Parathyroid adenoma (tissue), 2 donors: ENCODE measurements at regions not wholly inside any gene's neighbourhood (a gene's known extent, or its start where the extent isn't known, plus 50 kb on each side); places are given as distances from the start of the nearest gene placed in this dataset.
"Not testable (repeated sequence)": the region's sequence is repeated elsewhere in the genome, so short reads cannot be mapped to it uniquely, and the experiment has no call there.

ENCODE experiments used
- H2AFZ ChIP-seq: fragments of 300-600 bp; sonication (generic); one replicate; pipeline ENCODE4 v1.7.0; 2017; ENCODE audit warnings: antibody characterized with exemption, mild to moderate bottlenecking
- H3K27ac ChIP-seq: fragments of 300-600 bp; sonication (generic); one replicate; pipeline ENCODE4 v1.7.0; 2017
- H3K27me3 ChIP-seq: fragments of 300-600 bp; sonication (generic); one replicate; pipeline ENCODE4 v1.7.0; 2017; ENCODE audit warnings: low read length; ENCODE audit not compliant: control insufficient read depth, insufficient read depth
- H3K36me3 ChIP-seq: fragments of 300-600 bp; sonication (generic); one replicate; pipeline ENCODE4 v1.7.0; 2017; ENCODE audit warnings: low read length; ENCODE audit not compliant: control insufficient read depth, insufficient read depth
- H3K4me1 ChIP-seq: fragments of 300-600 bp; sonication (generic); one replicate; pipeline ENCODE4 v1.7.0; 2017; ENCODE audit warnings: control low read depth
- H3K4me2 ChIP-seq: fragments of 300-600 bp; sonication (generic); one replicate; pipeline ENCODE4 v1.7.0; 2017; ENCODE audit warnings: low read length
- H3K4me3 ChIP-seq: fragments of 300-600 bp; sonication (generic); one replicate; pipeline ENCODE4 v1.7.0; 2017; ENCODE audit warnings: low read depth, low read length
- H3K79me2 ChIP-seq: fragments of 300-600 bp; sonication (generic); one replicate; pipeline ENCODE4 v1.7.0; 2017; ENCODE audit warnings: control low read depth
- H3K9ac ChIP-seq: fragments of 300-600 bp; sonication (generic); one replicate; pipeline ENCODE4 v1.7.0; 2017; ENCODE audit warnings: mild to moderate bottlenecking
- H3K9me3 ChIP-seq: fragments of 300-600 bp; sonication (generic); one replicate; pipeline ENCODE4 v1.7.0; 2017; ENCODE audit warnings: low read length; ENCODE audit not compliant: control insufficient read depth
- CTCF ChIP-seq: fragments of 300-600 bp; sonication (generic); IDR thresholded peaks from one replicate; pipeline ENCODE4 v1.7.0; 2017; ENCODE audit warnings: antibody characterized with exemption, mild to moderate bottlenecking
- donor health status: primary hyperparathyroidism.

DNA sequence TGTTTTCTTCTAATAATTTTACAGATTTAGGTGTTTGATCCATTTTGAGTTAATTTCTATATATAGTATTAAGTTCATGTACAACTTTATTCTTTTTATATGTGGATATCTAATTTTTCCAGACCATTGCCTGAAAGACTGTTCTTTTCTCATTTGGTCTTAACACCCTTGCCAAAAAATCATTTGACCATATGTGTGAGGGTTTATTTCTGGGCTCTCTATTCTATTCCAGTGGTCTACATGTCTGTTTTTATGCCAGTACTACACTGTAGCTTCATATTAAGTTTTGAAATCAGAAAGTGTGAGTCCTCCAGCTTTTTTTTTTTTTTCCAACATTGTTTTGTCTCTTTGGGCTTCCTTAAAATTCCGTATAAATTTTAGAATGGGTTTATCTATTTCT is 554.1 kb downstream of the KCNH5 start:
- no peak overlapping the region for H3K4me2 ChIP-seq
- no peaks in the 10 kb centered on the region for H3K79me2 ChIP-seq
- TF ChIP-seq CTCF: no peak
- H3K4me1 ChIP-seq: no peaks in the 10 kb centered on the region
- H2AFZ ChIP-seq: no peak overlapping the region
- no peak overlapping the region for H3K9ac ChIP-seq
- H3K4me3 ChIP-seq: no peak overlapping the region
- H3K36me3 ChIP-seq: no peaks in the 10 kb centered on the region
- H3K9me3 ChIP-seq: no peaks in the 10 kb centered on the region
- H3K27me3 ChIP-seq: no peaks in the 10 kb centered on the region
- no peak overlapping the region for H3K27ac ChIP-seq

GRCh38 chr14:62497708-62498107 is 547.5 kb downstream of the KCNH5 start:
- no peak overlapping the region for H3K4me2 ChIP-seq
- H3K27me3 ChIP-seq: no peaks in the 10 kb centered on the region
- no peak overlapping the region for H3K9ac ChIP-seq
- H3K79me2 ChIP-seq: no peaks in the 10 kb centered on the region
- no peak for TF ChIP-seq CTCF
- no peaks in the 10 kb centered on the region for H3K4me1 ChIP-seq
- no peaks in the 10 kb centered on the region for H3K9me3 ChIP-seq
- H3K4me3 ChIP-seq: no peak overlapping the region
- H3K36me3 ChIP-seq: no peaks in the 10 kb centered on the region
- H3K27ac ChIP-seq: no peak overlapping the region
- no peak overlapping the region for H2AFZ ChIP-seq

GRCh38 chr14:62501021-62501750 is 544.1 kb downstream of the KCNH5 start:
- H3K27me3 ChIP-seq: no peaks in the 10 kb centered on the region
- H3K4me1 ChIP-seq: no peaks in the 10 kb centered on the region
- no peak for TF ChIP-seq CTCF
- H2AFZ ChIP-seq: no peak overlapping the region
- no peaks in the 10 kb centered on the region for H3K36me3 ChIP-seq
- no peak overlapping the region for H3K4me3 ChIP-seq
- no peak overlapping the region for H3K27ac ChIP-seq
- H3K9ac ChIP-seq: no peak overlapping the region
- H3K79me2 ChIP-seq: no peaks in the 10 kb centered on the region
- no peak overlapping the region for H3K4me2 ChIP-seq
- H3K9me3 ChIP-seq: no peaks in the 10 kb centered on the region

GRCh38 chr14:62505045-62505444 is 540.2 kb downstream of the KCNH5 start:
- Histone ChIP-seq H3K27me3 (no peaks in the 10 kb centered on the region), H3K9me3 (no peaks in the 10 kb centered on the region), H3K79me2 (no peaks in the 10 kb centered on the region), H3K4me1 (no peaks in the 10 kb centered on the region), H2AFZ (no peak overlapping the region), H3K36me3 (no peaks in the 10 kb centered on the region), H3K9ac (no peak overlapping the region), H3K27ac (no peak overlapping the region), H3K4me3 (no peak overlapping the region), H3K4me2 (no peak overlapping the region)
- TF ChIP-seq CTCF: no peak

DNA sequence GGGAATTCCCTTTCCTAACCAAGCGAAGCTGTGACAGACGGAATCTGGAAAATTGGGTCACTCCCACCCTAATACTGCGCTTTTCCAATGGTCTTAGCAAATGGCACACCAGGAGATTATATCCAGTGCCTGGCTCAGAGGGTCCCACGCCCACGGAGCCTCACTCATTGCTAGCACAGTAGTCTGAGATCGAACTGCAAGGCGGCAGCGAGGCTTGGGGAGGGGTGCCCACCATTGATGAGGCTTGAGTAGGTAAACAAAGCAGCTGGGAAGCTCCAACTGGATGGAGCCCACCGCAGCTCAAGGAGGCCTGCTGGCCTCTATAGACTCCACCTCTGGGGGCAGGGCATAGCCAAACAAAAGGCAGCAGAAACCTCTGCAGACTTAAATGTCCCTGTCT is 523.9 kb downstream of the KCNH5 start:
- H3K9ac ChIP-seq, H3K4me3 ChIP-seq, H3K4me1 ChIP-seq: not testable (repeated sequence)

More for the DNA sequence above, 523.9 kb downstream of the KCNH5 start:
- H3K27ac ChIP-seq, H3K79me2 ChIP-seq, H3K27me3 ChIP-seq, H3K4me2 ChIP-seq, H2AFZ ChIP-seq, H3K9me3 ChIP-seq, H3K36me3 ChIP-seq: not testable (repeated sequence)
